C4-2B (cell line): ENCODE measurements at regions not wholly inside any gene's neighbourhood (a gene's known extent, or its start where the extent isn't known, plus 50 kb on each side); places are given as distances from the start of the nearest gene placed in this dataset.

Experiments used
- ZFX ChIP-seq: fragments of 450-650 bp; IDR thresholded peaks from 2 replicates; pipeline ENCODE4 v1.6.1; 2017
- TF ChIP-seq, protein P1 (sequence below): fragments of 450-650 bp; conservative IDR thresholded peaks from 2 replicates; pipeline ENCODE4 v1.5.1; 2017; ENCODE audit warnings: mild to moderate bottlenecking

DNA sequence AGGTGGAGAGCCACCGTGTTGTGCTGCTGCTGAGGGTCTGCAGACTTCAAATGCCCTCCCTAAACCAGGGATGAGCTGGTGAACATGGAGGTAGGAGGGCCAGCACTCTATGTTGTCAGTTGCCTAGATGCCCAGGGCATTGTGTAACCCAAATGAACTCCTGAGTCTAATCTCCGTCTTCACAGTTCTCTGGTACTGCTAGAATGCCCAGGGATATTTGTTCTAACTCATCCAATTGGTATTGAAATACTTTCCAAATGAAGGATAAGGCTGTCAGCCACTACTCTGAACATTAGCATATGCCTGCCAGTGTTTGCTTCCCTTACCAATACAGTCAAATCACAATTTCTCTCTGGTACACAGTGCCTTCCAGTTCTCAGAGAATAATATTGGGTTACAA is 492.6 kb downstream of the SLC4A3 start:
- TF ChIP-seq, protein P1, sequence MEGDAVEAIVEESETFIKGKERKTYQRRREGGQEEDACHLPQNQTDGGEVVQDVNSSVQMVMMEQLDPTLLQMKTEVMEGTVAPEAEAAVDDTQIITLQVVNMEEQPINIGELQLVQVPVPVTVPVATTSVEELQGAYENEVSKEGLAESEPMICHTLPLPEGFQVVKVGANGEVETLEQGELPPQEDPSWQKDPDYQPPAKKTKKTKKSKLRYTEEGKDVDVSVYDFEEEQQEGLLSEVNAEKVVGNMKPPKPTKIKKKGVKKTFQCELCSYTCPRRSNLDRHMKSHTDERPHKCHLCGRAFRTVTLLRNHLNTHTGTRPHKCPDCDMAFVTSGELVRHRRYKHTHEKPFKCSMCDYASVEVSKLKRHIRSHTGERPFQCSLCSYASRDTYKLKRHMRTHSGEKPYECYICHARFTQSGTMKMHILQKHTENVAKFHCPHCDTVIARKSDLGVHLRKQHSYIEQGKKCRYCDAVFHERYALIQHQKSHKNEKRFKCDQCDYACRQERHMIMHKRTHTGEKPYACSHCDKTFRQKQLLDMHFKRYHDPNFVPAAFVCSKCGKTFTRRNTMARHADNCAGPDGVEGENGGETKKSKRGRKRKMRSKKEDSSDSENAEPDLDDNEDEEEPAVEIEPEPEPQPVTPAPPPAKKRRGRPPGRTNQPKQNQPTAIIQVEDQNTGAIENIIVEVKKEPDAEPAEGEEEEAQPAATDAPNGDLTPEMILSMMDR, result no peak
- TF ChIP-seq ZFX, result no peak
